ENCODE measurements at regions not wholly inside any gene's neighbourhood (a gene's known extent, or its start where the extent isn't known, plus 50 kb on each side); places are given as distances from the start of the nearest gene placed in this dataset.

DNA sequence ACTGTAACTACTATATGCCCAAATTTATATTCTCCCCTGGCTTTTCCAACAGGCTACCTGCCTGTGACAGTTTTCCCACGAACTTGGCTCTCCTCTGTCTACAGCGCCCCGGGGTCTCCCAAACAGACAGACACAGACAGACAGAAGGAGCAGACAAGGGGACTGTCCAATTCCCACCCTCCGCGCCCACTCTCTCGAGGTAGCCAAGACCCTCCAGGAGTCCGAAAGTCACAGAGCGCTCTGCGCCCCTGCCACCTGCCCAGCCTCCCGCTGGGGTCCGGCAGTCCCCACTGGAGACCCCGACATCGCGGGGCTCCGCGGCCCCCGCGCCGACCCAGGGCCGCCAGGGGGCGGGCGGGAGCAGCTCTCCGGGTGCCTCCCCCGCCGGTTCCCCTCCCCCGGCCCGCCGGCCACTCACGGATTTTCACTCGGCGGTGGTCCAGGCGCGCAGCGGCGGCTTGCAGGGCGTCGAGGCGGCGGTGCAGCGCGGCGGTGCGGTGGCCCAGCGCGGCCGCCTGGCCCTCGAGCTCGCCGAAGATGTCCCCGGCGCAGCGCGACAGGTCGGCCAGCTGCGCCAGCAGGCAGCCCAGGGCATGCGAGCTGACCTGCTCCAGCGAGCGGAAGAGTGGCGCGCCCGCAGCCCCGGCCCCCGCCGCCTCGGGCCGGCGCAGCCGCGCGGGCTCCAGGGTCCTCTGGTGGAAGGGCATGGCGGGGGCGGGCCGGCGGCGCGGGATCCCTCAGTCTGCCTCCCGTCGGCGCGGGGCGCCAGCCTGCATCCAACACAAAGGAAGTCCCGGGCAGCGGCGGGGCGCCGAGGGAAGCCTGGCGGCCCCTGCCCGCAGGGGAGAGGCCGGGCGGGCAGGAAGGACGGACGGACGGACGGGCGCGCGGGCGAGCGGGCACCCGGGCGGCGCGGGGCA, 81.3 kb upstream of the CCDC28A start:
- ChIA-PET POLR2A (interaction anchor here (1.0 to 1.9 kb wide), 7 partner anchors 9 to 98 kb away, joined by 3 to 11 read pairs (median 3); partner anchors contain the start of gene CCDC28A), CTCF (interaction anchor here (0.6 to 3.0 kb wide), 23 partner anchors 9 to 1155 kb away, joined by 3 to 14 read pairs (median 3); partner anchors contain the start of gene CCDC28A)
- Histone ChIP-seq H3K36me3 (ENCODE audit: control insufficient read depth in 2 of 2, insufficient read depth in 1 of 2, low read length in 2 of 2) (no peaks in the 10 kb centered on the region), H3K27ac (ENCODE audit: extremely low read depth, low read depth, low read length) (peak overlapping the region; percentile 95; the same call in 1 of the 2 replicates), H3K9me3 (ENCODE audit: control insufficient read depth, insufficient read depth, low read depth, low read length) (no peaks in the 10 kb centered on the region), H3K4me3 (ENCODE audit: low read depth, low read length) (peak overlapping the region; percentile 85), H3K4me1 (ENCODE audit: control insufficient read depth, insufficient read depth, low read length) (no peaks in the 10 kb centered on the region)
- TF ChIP-seq, protein P1, sequence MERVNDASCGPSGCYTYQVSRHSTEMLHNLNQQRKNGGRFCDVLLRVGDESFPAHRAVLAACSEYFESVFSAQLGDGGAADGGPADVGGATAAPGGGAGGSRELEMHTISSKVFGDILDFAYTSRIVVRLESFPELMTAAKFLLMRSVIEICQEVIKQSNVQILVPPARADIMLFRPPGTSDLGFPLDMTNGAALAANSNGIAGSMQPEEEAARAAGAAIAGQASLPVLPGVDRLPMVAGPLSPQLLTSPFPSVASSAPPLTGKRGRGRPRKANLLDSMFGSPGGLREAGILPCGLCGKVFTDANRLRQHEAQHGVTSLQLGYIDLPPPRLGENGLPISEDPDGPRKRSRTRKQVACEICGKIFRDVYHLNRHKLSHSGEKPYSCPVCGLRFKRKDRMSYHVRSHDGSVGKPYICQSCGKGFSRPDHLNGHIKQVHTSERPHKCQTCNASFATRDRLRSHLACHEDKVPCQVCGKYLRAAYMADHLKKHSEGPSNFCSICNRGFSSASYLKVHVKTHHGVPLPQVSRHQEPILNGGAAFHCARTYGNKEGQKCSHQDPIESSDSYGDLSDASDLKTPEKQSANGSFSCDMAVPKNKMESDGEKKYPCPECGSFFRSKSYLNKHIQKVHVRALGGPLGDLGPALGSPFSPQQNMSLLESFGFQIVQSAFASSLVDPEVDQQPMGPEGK (tag by site-specific recombination; IDR thresholded peaks at IDR 0.05) = peak; percentile 66; the same call in 1 of the 2 replicates
- TF ChIP-seq ZNF629 (tag by site-specific recombination; IDR thresholded peaks at IDR 0.05) (0 out of 2 replicates have a peak, but pooled peaks have one; percentile 22), ZEB2 (tag by site-specific recombination; IDR thresholded peaks at IDR 0.05) (peak; percentile 15; the same call in 1 of the 2 replicates), ZIC2 (tag by site-specific recombination; IDR thresholded peaks at IDR 0.05) (peak; percentile 79), IKZF3 (tag by site-specific recombination; IDR thresholded peaks at IDR 0.05) (0 out of 2 replicates have a peak, but pooled peaks have one; percentile 11), ZNF341 (tag by site-specific recombination; IDR thresholded peaks at IDR 0.05; ENCODE audit: low read depth) (peak; percentile 39), SETDB1 (IDR thresholded peaks at IDR 0.05; ENCODE audit: insufficient read length, low read length) (no peak), ZNF391 (tag by site-specific recombination; IDR thresholded peaks at IDR 0.05; ENCODE audit: borderline replicate concordance, low read depth) (peak; percentile 51; the same call in 1 of the 2 replicates), KLF9 (tag by site-specific recombination; IDR thresholded peaks at IDR 0.05; ENCODE audit: low read depth) (0 out of 2 replicates have a peak, but pooled peaks have one; percentile 31), PRDM1 (tag by site-specific recombination; IDR thresholded peaks at IDR 0.05) (no peak), ZNF175 (tag by site-specific recombination; IDR thresholded peaks at IDR 0.05) (no peak), ZNF214 (tag by site-specific recombination; IDR thresholded peaks at IDR 0.05; ENCODE audit: borderline replicate concordance) (no peak), ZNF423 (tag by site-specific recombination; IDR thresholded peaks at IDR 0.05) (peak; percentile 64), TRIM28 (IDR thresholded peaks at IDR 0.05; ENCODE audit: borderline replicate concordance, low read length) (no peak), ZNF596 (tag by site-specific recombination; IDR thresholded peaks at IDR 0.05) (no peak), ZNF792 (tag by site-specific recombination; IDR thresholded peaks at IDR 0.05) (peak; percentile 61; the same call in 1 of the 2 replicates), ZNF23 (tag by site-specific recombination; IDR thresholded peaks at IDR 0.05; ENCODE audit: borderline replicate concordance) (no peak), ZSCAN30 (tag by site-specific recombination; IDR thresholded peaks at IDR 0.05) (peak; percentile 75), ZNF830 (tag by site-specific recombination; IDR thresholded peaks at IDR 0.05; ENCODE audit: low read depth) (no peak), ZNF114 (tag by site-specific recombination; IDR thresholded peaks at IDR 0.05) (no peak), ZBTB20 (tag by site-specific recombination; IDR thresholded peaks at IDR 0.05) (0 out of 2 replicates have a peak, but pooled peaks have one; percentile 21), KLF10 (tag by site-specific recombination; IDR thresholded peaks at IDR 0.05) (peak; percentile 33; the same call in 1 of the 2 replicates), HOXC10 (CRISPR knock-in tag; IDR thresholded peaks at IDR 0.05) (peak; percentile 84; the same call in 1 of the 2 replicates), ZFHX2 (tag by site-specific recombination; conservative IDR thresholded peaks at IDR 0.05) (no peak; the same call in none of the 2 replicates), ZNF776 (tag by site-specific recombination; IDR thresholded peaks at IDR 0.05; ENCODE audit: borderline replicate concordance) (no peak), ZNF785 (tag by site-specific recombination; IDR thresholded peaks at IDR 0.05) (0 out of 2 replicates have a peak, but pooled peaks have one; percentile 74)
- TF ChIP-seq, protein P2, sequence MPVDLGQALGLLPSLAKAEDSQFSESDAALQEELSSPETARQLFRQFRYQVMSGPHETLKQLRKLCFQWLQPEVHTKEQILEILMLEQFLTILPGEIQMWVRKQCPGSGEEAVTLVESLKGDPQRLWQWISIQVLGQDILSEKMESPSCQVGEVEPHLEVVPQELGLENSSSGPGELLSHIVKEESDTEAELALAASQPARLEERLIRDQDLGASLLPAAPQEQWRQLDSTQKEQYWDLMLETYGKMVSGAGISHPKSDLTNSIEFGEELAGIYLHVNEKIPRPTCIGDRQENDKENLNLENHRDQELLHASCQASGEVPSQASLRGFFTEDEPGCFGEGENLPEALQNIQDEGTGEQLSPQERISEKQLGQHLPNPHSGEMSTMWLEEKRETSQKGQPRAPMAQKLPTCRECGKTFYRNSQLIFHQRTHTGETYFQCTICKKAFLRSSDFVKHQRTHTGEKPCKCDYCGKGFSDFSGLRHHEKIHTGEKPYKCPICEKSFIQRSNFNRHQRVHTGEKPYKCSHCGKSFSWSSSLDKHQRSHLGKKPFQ (tag by site-specific recombination; IDR thresholded peaks at IDR 0.05) = no peak
- TF ChIP-seq, protein P3, sequence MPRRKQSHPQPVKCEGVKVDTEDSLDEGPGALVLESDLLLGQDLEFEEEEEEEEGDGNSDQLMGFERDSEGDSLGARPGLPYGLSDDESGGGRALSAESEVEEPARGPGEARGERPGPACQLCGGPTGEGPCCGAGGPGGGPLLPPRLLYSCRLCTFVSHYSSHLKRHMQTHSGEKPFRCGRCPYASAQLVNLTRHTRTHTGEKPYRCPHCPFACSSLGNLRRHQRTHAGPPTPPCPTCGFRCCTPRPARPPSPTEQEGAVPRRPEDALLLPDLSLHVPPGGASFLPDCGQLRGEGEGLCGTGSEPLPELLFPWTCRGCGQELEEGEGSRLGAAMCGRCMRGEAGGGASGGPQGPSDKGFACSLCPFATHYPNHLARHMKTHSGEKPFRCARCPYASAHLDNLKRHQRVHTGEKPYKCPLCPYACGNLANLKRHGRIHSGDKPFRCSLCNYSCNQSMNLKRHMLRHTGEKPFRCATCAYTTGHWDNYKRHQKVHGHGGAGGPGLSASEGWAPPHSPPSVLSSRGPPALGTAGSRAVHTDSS (tag by site-specific recombination; IDR thresholded peaks at IDR 0.05) = no peak
- TF ChIP-seq, protein P4, sequence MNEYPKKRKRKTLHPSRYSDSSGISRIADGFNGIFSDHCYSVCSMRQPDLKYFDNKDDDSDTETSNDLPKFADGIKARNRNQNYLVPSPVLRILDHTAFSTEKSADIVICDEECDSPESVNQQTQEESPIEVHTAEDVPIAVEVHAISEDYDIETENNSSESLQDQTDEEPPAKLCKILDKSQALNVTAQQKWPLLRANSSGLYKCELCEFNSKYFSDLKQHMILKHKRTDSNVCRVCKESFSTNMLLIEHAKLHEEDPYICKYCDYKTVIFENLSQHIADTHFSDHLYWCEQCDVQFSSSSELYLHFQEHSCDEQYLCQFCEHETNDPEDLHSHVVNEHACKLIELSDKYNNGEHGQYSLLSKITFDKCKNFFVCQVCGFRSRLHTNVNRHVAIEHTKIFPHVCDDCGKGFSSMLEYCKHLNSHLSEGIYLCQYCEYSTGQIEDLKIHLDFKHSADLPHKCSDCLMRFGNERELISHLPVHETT (tag by site-specific recombination; IDR thresholded peaks at IDR 0.05) = no peak
- TF ChIP-seq, protein P5, sequence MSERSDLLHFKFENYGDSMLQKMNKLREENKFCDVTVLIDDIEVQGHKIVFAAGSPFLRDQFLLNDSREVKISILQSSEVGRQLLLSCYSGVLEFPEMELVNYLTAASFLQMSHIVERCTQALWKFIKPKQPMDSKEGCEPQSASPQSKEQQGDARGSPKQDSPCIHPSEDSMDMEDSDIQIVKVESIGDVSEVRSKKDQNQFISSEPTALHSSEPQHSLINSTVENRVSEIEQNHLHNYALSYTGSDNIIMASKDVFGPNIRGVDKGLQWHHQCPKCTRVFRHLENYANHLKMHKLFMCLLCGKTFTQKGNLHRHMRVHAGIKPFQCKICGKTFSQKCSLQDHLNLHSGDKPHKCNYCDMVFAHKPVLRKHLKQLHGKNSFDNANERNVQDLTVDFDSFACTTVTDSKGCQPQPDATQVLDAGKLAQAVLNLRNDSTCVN (tag by site-specific recombination; optimal IDR thresholded peaks at IDR 0.05) = peak; percentile 40

Data from HEK293 (cell line).